ENCODE measurements at regions not wholly inside any gene's neighbourhood (a gene's known extent, or its start where the extent isn't known, plus 50 kb on each side); places are given as distances from the start of the nearest gene placed in this dataset.

DNA sequence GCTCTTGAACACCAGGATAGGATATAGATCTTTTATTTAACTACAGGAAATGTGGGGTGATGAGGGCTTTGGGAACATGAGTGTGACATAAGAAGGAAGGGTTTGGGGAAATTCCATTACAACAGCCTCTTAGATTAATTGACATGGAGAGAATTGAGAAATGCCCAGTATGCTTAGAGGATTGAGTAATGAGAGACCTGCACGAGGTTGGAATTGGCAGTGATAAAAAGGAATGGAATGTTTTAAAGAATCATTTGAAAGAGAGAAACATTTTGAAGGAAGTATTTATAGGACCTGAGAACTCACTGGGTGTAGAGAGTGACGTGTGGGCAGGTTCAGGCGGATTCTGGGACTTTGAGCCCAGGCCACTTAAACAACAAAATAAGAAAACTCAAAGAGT, 227.0 kb downstream of the BMP2 start:
- TF ChIP-seq, protein P1, sequence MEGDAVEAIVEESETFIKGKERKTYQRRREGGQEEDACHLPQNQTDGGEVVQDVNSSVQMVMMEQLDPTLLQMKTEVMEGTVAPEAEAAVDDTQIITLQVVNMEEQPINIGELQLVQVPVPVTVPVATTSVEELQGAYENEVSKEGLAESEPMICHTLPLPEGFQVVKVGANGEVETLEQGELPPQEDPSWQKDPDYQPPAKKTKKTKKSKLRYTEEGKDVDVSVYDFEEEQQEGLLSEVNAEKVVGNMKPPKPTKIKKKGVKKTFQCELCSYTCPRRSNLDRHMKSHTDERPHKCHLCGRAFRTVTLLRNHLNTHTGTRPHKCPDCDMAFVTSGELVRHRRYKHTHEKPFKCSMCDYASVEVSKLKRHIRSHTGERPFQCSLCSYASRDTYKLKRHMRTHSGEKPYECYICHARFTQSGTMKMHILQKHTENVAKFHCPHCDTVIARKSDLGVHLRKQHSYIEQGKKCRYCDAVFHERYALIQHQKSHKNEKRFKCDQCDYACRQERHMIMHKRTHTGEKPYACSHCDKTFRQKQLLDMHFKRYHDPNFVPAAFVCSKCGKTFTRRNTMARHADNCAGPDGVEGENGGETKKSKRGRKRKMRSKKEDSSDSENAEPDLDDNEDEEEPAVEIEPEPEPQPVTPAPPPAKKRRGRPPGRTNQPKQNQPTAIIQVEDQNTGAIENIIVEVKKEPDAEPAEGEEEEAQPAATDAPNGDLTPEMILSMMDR (conservative IDR thresholded peaks at IDR 0.05 in 1 of 2, IDR thresholded peaks at IDR 0.05 in 1 of 2; ENCODE audit: extremely low read depth in 1 of 2, insufficient read depth in 1 of 2, low read depth in 1 of 2, low read length in 2 of 2) = no peak
- no peak for TF ChIP-seq EZH2 (IDR thresholded peaks at IDR 0.05; ENCODE audit: borderline replicate concordance, low read length)

Data from mammary epithelial cell (primary cell).